GM06990 (cell line): ENCODE measurements at regions not wholly inside any gene's neighbourhood (a gene's known extent, or its start where the extent isn't known, plus 50 kb on each side); places are given as distances from the start of the nearest gene placed in this dataset.
A peak's percentile ranks its signal among the peaks of the same experiment; 100 is the strongest.

Experiments
- DNase-seq: peaks from one replicate; pipeline ENCODE4 v3.0.0-alpha.2; 2011; ENCODE audit not compliant: insufficient read length; ENCODE audit errors: extremely low read depth
- H3K27me3 ChIP-seq: replicated peaks from 2 replicates; pipeline ENCODE4 v1.6.0; 2011; ENCODE audit warnings: low read length; ENCODE audit not compliant: control insufficient read depth, insufficient read depth
- H3K36me3 ChIP-seq: 2 replicates; pipeline ENCODE4 v1.5.1; 2011; ENCODE audit warnings: low read length; ENCODE audit not compliant: control insufficient read depth, insufficient read depth
- H3K4me3 ChIP-seq: replicated peaks from 2 replicates; pipeline ENCODE4 v1.5.1; 2011; ENCODE audit warnings: low read depth, mild to moderate bottlenecking, control low read depth, low read length
- TF ChIP-seq, protein P1 (sequence below): IDR thresholded peaks from 2 replicates; pipeline ENCODE4 v1.5.1; 2011; ENCODE audit warnings: low read length, control low read depth, mild to moderate bottlenecking, inconsistent platforms; ENCODE audit not compliant: insufficient read depth, poor library complexity, severe bottlenecking

DNA sequence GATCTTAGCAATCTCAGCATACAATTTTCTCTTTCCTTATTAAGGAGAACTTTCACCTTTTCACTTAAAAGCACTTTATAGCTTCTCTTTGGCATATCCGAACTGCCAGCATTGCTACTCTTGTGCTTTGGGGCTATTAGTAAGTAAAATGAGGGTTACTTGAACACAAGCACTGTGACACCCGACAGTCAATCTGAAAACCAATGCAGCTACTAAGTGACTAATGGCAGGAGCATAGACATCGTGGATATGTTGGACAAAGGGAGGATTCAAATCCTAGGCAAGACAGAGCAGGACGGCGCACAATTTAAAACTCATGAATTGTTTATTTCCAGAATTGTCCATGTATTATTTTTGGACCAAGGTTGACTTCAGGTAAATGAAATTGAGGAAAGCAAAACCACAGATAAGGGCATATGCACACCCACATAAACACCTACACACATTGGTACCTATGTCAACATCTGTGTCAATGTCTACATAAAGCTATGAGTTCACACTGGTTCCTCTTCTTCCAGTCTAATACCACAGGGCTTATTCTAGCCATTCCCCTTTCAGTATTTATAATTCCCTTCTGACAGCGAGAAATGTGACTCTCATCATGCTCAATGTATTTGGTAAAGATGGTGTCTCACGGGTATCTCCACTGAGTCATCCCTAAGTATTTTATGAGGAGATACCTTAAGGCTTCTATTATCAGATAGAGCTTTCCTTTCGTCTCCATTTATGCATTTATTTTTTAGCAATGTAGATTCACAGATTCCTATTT, 75.3 kb upstream of the RALGPS2 start:
- TF ChIP-seq, protein P1, sequence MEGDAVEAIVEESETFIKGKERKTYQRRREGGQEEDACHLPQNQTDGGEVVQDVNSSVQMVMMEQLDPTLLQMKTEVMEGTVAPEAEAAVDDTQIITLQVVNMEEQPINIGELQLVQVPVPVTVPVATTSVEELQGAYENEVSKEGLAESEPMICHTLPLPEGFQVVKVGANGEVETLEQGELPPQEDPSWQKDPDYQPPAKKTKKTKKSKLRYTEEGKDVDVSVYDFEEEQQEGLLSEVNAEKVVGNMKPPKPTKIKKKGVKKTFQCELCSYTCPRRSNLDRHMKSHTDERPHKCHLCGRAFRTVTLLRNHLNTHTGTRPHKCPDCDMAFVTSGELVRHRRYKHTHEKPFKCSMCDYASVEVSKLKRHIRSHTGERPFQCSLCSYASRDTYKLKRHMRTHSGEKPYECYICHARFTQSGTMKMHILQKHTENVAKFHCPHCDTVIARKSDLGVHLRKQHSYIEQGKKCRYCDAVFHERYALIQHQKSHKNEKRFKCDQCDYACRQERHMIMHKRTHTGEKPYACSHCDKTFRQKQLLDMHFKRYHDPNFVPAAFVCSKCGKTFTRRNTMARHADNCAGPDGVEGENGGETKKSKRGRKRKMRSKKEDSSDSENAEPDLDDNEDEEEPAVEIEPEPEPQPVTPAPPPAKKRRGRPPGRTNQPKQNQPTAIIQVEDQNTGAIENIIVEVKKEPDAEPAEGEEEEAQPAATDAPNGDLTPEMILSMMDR, result no peak
- Histone ChIP-seq H3K4me3 (no peak overlapping the region), H3K27me3 (no peaks in the 10 kb centered on the region; the same call in 1 of the 2 replicates), H3K36me3 (no peaks in the 10 kb centered on the region)
- no peak for DNase-seq

DNA sequence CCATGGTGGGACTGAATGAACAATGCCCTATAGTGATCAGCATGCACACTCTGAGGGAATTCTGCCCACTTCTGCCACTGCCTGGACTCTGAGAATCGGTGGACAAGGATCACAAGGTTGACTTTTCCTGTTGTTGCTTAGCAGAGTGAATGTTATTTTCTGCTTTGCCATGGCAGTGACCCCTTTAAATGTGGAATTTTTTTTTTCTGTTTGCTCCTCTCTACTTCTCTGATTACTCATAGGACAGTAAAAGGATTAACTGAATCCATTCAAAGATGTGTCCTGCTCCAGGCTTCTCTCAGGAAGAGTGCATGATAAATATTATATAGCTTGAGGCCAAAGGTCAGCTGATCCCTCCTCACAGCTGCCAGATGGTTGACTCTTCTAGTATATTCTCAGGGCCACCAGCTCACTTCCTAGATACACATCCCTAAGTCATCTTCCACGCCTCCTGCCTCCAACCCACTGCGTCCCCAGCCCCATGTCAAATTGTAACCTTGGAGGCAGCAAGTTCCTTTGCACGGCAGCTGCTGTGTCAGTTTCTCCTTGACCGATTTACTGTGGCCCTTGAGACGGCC, 74.0 kb upstream of the RALGPS2 start:
- Histone ChIP-seq H3K27me3 (no peaks in the 10 kb centered on the region; the same call in 1 of the 2 replicates), H3K4me3 (no peak overlapping the region), H3K36me3 (no peaks in the 10 kb centered on the region)
- no peak for DNase-seq
- TF ChIP-seq, protein P1, result no peak

DNA sequence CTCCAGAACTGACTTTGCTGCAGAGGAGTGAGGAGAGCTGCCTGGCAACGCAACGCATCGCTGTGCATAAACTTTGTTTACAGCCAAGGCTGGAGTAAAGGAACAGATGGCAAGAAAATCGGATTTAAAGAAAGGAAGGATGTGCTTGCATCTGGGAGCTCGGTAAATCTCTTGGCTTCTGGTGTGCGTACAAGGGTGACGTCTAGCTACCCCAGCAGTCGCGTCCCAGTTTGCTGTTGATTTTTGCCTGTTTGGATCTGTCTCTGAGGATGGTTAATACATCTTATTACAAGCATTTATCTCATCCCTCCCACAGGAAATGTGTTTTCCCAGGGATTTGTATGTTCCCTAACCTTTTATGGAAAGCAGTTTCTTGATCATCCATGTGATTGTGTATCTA, 73.3 kb upstream of the RALGPS2 start:
- Histone ChIP-seq H3K4me3 (no peak overlapping the region), H3K27me3 (no peaks in the 10 kb centered on the region; the same call in 1 of the 2 replicates), H3K36me3 (no peaks in the 10 kb centered on the region)
- DNase-seq, result no peak
- TF ChIP-seq, protein P1, result no peak

DNA sequence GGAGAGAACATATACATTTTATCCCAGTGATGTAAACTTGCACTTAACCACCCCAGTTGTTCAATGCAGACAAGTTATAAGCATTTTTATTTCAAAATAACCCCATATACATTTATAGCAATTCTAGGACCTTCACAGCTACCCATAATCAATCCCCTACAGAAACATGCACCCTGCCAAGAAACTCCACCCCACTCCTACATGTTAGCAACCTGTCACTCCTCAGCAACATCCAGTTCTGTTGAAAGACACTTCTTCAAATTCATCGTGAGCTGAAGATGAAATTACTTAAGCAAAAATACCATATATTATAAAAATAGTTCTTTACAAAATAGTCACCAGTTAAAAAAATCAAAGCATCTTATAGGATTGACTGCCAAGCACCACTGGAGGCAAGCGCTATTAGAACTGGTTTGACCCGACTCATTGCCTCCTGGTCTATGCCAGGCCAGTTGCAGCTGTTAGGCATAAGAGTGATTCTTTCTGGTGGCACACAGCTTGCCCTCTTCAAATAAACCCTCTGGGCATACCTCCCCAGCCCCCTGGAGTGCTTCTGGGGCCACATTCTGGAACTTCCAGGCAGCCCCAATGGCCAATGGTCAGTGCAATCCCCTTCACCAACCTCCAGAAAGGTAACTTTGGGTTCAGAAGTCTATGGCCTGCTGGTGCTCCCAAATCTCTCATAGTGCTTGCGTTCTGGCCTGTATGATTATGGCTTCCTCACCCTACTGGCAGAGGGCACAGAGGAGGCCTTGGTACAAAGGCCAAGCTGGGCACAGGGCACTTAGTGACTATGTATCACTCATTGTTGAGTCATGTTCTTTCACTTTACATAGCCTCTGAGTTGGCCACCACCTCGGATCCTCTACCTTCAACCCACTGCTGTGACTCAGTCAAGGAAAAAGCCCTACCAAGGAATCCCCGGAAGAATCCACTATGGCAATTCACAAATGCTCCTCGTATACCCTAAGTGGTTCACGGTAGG, 72.2 kb upstream of the RALGPS2 start:
- Histone ChIP-seq H3K4me3 (no peak overlapping the region), H3K27me3 (no peaks in the 10 kb centered on the region), H3K36me3 (no peaks in the 10 kb centered on the region)
- no peak for DNase-seq
- TF ChIP-seq, protein P1, result no peak

DNA sequence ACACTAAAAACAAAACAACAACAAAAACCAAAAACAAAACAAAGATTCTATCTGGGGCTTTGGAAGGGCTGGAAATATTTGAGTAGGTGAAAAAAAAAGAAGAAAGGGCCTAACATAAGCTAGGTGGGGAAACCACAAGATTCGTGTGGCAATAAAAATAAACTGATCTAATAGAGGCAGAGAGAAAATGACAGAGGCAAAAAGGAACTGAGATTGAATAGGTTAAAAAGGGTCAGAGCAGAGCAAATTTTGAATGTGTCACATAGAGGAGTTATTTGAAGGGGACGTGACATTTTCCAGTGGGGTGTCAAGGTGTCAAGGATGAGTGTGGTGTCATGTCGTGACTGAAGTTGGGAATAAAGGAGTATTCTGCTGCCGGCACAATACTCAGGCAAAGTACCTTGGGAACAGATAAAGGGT, 65.2 kb upstream of the RALGPS2 start:
- TF ChIP-seq, protein P1, result no peak

More for the DNA sequence above, 65.2 kb upstream of the RALGPS2 start:
- no peaks in the 10 kb centered on the region for H3K36me3 ChIP-seq
- no peaks in the 10 kb centered on the region for H3K27me3 ChIP-seq
- H3K4me3 ChIP-seq, result no peak overlapping the region
- peak; percentile 58 for DNase-seq
